ENCODE measurements at regions not wholly inside any gene's neighbourhood (a gene's known extent, or its start where the extent isn't known, plus 50 kb on each side); places are given as distances from the start of the nearest gene placed in this dataset.

- DNase-seq (ENCODE audit: low read depth, low spot score): no peak
Measured at GRCh38 chr1:25104932-25105561, 127.3 kb downstream of the SYF2 start.

- DNase-seq (ENCODE audit: low read depth, low spot score): no peak
Measured at GRCh38 chr1:25103164-25103795, 129.0 kb downstream of the SYF2 start.

GRCh38 chr1:25100151-25100833 lies 132.0 kb downstream of the SYF2 start:
- no peak for DNase-seq (ENCODE audit: low read depth, low spot score)

GRCh38 chr1:25099343-25099951 lies 132.9 kb downstream of the SYF2 start:
- no peak for DNase-seq (ENCODE audit: low read depth, low spot score)

- no peak for DNase-seq (ENCODE audit: low read depth, low spot score)
Measured at GRCh38 chr1:25098717-25099116, 133.6 kb downstream of the SYF2 start.

- no peak for DNase-seq (ENCODE audit: low read depth, low spot score)
Measured at GRCh38 chr1:25096307-25097150, 135.8 kb downstream of the SYF2 start.

GRCh38 chr1:25095635-25096200 lies 136.6 kb downstream of the SYF2 start:
- DNase-seq (ENCODE audit: low read depth, low spot score): no peak

DNA sequence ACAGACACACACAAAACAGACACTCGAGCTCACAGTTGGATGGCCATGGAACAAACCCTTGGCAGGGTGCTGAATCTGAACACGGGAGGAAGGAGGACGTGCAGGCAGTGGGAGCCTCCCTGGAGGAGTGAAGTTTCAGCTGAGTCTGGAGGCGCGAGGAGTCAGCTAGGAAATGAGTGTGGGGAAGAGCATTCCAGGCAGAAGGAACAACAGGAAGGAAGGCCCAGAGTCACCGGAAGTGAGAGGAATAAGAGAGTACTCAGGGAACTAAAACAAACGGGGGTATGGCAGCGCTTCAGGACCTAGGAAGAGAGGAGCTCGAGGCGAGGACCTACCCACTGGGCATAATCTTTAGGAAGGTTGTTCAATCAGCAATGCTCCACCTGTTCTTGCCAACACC lies 137.3 kb downstream of the SYF2 start:
- no peak for DNase-seq (ENCODE audit: low read depth, low spot score)

DNA sequence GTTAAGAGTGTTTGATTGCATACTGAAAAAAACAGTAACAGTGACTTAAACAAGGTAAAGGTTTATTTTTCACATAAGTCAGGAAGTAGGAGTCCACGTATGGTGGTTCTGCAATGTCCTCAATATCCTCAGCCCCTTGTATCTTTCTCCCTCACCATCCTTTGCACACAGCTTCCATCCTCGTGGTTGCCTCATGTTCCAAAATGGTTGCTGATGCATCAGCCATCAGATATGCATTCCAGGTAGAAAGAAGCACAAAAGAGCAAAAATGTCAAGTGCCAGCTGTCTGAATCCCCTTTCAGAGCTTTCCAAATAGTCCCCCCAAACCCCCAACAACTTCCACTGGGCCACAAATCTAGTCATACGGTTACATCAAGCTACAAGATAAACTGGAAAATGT lies 138.1 kb downstream of the SYF2 start:
- DNase-seq (ENCODE audit: low read depth, low spot score): no peak

GRCh38 chr1:25091658-25092057 lies 140.6 kb downstream of the SYF2 start:
- DNase-seq (ENCODE audit: low read depth, low spot score): no peak

- no peak for DNase-seq (ENCODE audit: low read depth, low spot score)
Measured at GRCh38 chr1:25090707-25091422, 141.4 kb downstream of the SYF2 start.

DNA sequence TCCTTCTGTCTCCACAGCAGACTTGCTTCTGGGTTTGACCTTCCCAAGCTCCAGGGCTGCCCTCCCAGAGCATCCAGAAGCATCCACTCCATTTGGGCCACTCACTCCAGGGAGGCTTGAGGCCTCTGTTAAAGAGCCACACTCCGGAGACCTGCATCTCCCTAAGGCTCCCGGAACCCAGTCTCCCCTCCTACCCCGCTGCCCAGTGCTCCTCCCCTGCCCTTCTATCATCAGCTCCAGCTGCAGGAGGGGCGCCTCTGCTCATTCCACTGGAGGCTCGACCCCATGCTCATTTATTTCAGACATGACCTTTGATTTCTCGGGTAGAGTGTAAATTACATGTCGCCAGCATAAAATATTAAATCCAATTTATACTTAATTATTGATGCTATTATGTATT lies 142.5 kb downstream of the SYF2 start:
- no peak for DNase-seq (ENCODE audit: low read depth, low spot score)

DNA sequence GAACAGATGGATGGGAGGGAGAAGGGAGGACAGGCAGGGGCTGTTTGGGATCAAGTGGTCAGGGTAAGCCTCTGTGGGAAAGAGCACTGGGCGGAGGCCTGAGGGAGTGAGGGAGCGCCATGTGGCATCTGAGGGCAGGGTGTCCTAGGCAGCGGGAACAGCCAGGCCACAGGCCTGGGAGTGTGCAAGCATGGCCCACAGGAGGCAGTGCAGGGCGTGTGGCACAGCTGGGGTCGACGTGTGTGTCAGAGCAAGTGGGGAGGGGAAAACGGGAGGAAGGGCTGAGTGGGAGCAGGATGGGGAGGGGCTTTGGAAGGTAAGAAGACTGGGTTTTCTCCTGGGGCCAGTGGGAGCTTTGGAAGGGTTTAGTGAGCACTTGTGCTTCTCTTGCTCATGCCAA lies 143.4 kb downstream of the SYF2 start:
- no peak for DNase-seq (ENCODE audit: low read depth, low spot score)

DNA sequence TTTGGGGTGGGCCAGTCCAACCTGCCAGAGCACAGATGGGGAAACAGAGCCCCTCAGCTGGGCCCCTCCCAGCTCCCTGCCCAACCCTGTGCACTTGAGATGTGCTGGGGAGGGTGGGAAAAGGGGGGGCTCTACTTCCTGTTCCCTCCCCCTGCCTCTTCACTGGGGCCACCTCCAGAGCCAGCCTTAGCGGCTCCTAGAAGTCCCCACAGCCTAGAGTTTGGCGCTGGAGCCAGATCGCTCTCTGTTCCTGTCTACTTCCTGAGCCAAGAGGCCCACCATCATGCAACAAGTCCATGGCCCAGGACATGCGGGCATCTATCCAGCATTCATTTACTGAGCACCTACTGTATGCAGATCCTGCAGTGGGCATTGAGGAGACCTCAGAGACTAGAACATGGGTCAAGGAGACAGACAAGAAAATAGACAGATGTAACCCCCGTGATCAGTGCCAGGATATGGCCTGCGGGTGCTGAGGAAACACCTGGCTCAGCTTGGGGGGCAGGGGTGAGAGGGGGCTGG lies 144.1 kb downstream of the SYF2 start:
- DNase-seq (ENCODE audit: low read depth, low spot score): no peak

- DNase-seq (ENCODE audit: low read depth, low spot score): no peak
Measured at GRCh38 chr1:25086518-25087079, 145.7 kb downstream of the SYF2 start.

GRCh38 chr1:25084407-25084806 lies 147.9 kb downstream of the SYF2 start:
- DNase-seq (ENCODE audit: low read depth, low spot score): no peak

DNA sequence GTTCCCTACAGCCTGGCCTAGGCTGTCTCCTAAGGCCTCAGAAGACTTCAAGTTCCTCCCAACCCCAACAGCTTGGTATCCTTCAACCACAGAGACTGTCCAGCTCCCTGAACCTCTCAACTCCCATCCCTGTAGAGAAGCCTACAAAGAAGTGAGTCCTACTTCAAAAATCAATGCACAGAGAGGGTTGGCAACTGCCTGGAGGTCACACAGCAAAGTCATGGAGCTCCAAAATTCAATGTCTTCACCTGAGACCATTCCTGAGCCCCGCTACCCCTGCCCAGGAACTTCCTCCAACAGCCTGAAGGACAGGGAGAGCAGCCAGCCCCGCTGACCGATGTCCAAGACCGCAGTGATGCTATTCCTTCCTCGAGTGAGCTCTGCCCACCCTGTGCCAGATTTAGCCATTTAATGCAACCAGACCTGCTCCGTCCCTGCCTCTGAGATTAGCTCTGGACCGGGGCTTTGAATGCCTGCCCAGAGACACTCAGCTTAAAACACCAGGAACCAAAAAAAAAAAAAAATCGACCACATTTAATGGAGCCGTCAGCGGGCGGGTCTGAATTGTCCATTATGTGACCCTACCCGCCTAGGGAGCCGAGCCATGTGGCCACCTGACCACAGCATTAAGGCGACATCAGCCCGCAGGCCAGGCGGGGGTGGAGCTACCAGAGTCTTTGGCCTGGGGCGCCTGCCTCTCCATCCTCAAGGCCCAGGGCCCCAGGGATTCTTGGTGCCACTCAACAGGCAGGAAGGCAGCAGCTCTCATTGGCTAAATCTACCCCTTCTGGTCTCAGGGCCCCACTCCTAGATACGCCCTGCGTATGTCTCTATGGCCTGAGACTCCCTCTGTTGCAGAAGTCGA lies 148.6 kb downstream of the SYF2 start:
- DNase-seq (ENCODE audit: low read depth, low spot score): no peak

DNA sequence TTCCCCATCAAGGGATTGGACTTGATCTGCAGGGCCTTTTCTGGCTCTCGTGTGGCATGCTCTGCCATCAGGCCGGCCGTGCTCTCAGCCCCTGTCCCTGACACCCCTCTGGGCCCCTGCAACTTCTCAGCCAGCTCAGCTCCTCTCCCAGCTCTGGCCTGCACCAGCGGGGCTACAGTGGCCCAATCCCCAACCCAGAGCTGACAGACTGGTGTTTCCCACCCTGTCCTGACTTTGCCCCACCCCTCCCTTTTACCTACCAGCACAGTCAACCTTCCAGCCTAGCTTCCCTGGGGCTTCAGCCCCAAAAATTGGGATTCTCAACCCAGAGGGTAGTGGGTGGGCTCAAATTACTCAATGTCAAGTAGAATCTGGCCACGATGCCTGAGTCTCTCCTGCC lies 149.3 kb downstream of the SYF2 start:
- no peak for DNase-seq (ENCODE audit: low read depth, low spot score)

GRCh38 chr1:25082216-25082899 lies 149.9 kb downstream of the SYF2 start:
- DNase-seq (ENCODE audit: low read depth, low spot score): no peak
